Right ventricle myocardium inferior (tissue), 1 donor: ENCODE measurements at regions not wholly inside any gene's neighbourhood (a gene's known extent, or its start where the extent isn't known, plus 50 kb on each side); places are given as distances from the start of the nearest gene placed in this dataset.
"Not testable (repeated sequence)": the region's sequence is repeated elsewhere in the genome, so short reads cannot be mapped to it uniquely, and the experiment has no call there.

Source experiments
- ATAC-seq: fragments of 200-7000 bp; cut with Tn5 transposase; one replicate; pipeline ENCODE4 v1.9.1; 2020; ENCODE audit warnings: mild to moderate bottlenecking, moderate library complexity
- DNase-seq: peaks from one replicate; pipeline ENCODE4 v3.0.0; 2021; ENCODE audit errors: missing footprints
- intact Hi-C: fragments of 100-400 bp; cut with DNase I; formaldehyde crosslinking; loops from one replicate; pipeline ENCODE4 v1.11.0; 2022
- donor health status: DM: no; HTN: yes; CAD: no; lungs with severe emphysema.

GRCh38 chr4:159758061-159758460 is 655.2 kb downstream of the RAPGEF2 start:
- DNase-seq: no peak
- intact Hi-C loops: no loop called here
- no peak for ATAC-seq

GRCh38 chr4:159762672-159763071 is 659.8 kb downstream of the RAPGEF2 start:
- ATAC-seq (no peak), DNase-seq (no peak)
- intact Hi-C loops: no loop called here

GRCh38 chr4:159764343-159764952 is 661.6 kb downstream of the RAPGEF2 start:
- DNase-seq (no peak), ATAC-seq (no peak)
- intact Hi-C loops: no loop called here

GRCh38 chr4:159765382-159765781 is 662.5 kb downstream of the RAPGEF2 start:
- DNase-seq (no peak), ATAC-seq (no peak)
- intact Hi-C loops: no loop called here

- ATAC-seq (no peak), DNase-seq (no peak)
- intact Hi-C loops: no loop called here
Observed at GRCh38 chr4:159766241-159766640, 663.4 kb downstream of the RAPGEF2 start.

GRCh38 chr4:159767406-159767805 is 664.5 kb downstream of the RAPGEF2 start:
- no peak for ATAC-seq
- no peak for DNase-seq
- intact Hi-C loops: no loop called here

- intact Hi-C loops: no loop called here
- no peak for ATAC-seq
- DNase-seq: no peak
Observed at GRCh38 chr4:159768016-159768415, 665.1 kb downstream of the RAPGEF2 start.

GRCh38 chr4:159770401-159770800 is 667.5 kb downstream of the RAPGEF2 start:
- no peak for ATAC-seq
- no peak for DNase-seq
- intact Hi-C loops: no loop called here

- ATAC-seq (no peak), DNase-seq (no peak)
- intact Hi-C loops: no loop called here
Observed at GRCh38 chr4:159770969-159771368, 668.1 kb downstream of the RAPGEF2 start.

GRCh38 chr4:159776961-159777360 is 674.1 kb downstream of the RAPGEF2 start:
- ATAC-seq (no peak), DNase-seq (no peak)
- intact Hi-C loops: no loop called here

GRCh38 chr4:159777689-159778088 is 674.8 kb downstream of the RAPGEF2 start:
- intact Hi-C loops: no loop called here
- ATAC-seq (no peak), DNase-seq (no peak)

- DNase-seq (no peak), ATAC-seq (no peak)
- intact Hi-C loops: no loop called here
Observed at GRCh38 chr4:159778298-159778697, 675.4 kb downstream of the RAPGEF2 start.

- ATAC-seq: no peak
- DNase-seq: no peak
- intact Hi-C loops: no loop called here
Observed at GRCh38 chr4:159779716-159780115, 676.8 kb downstream of the RAPGEF2 start.

- intact Hi-C loops: no loop called here
- ATAC-seq (no peak), DNase-seq (no peak)
Observed at GRCh38 chr4:159780196-159780922, 677.5 kb downstream of the RAPGEF2 start.

- no peak for DNase-seq
- ATAC-seq: no peak
- intact Hi-C loops: no loop called here
Observed at GRCh38 chr4:159787901-159788300, 685.0 kb downstream of the RAPGEF2 start.

- ATAC-seq (no peak), DNase-seq (no peak)
- intact Hi-C loops: no loop called here
Observed at GRCh38 chr4:159791334-159791733, 688.5 kb downstream of the RAPGEF2 start.

- ATAC-seq, DNase-seq, intact Hi-C loops: not testable (repeated sequence)
Observed at GRCh38 chr4:159804592-159804991, 701.7 kb downstream of the RAPGEF2 start.

GRCh38 chr4:159823743-159824142 is 720.9 kb downstream of the RAPGEF2 start:
- intact Hi-C loops: no loop called here
- no peak for ATAC-seq
- DNase-seq: no peak

GRCh38 chr4:159828687-159829086 is 725.8 kb downstream of the RAPGEF2 start:
- ATAC-seq (no peak), DNase-seq (no peak)
- intact Hi-C loops: no loop called here

- ATAC-seq (no peak), DNase-seq (no peak)
Observed at GRCh38 chr4:159829184-159829583, 726.3 kb downstream of the RAPGEF2 start.

GRCh38 chr4:159837071-159837470 is 734.2 kb downstream of the RAPGEF2 start:
- no peak for DNase-seq
- no peak for ATAC-seq
- intact Hi-C loops: no loop called here

More at GRCh38 chr4:159829184-159829583, 726.3 kb downstream of the RAPGEF2 start:
- intact Hi-C loops: no loop called here
